Neutrophil (primary cell): ENCODE measurements at regions not wholly inside any gene's neighbourhood (a gene's known extent, or its start where the extent isn't known, plus 50 kb on each side); places are given as distances from the start of the nearest gene placed in this dataset.

Source experiments
- H3K27ac ChIP-seq: fragments of 200-600 bp; sonication (generic); 2 replicates; pipeline ENCODE4 v1.5.1; 2016; ENCODE audit warnings: mild to moderate bottlenecking, moderate library complexity
- H3K27me3 ChIP-seq: fragments of 200-600 bp; sonication (generic); 2 replicates; pipeline ENCODE4 v1.6.0; 2016; ENCODE audit warnings: mild to moderate bottlenecking
- H3K36me3 ChIP-seq: fragments of 200-600 bp; sonication (generic); 2 replicates; pipeline ENCODE4 v1.5.1; 2017
- H3K4me1 ChIP-seq, 2 experiments: fragments of 200-600 bp in 1 of 2; sonication (generic) in 1 of 2; 1 replicate in 1 of 2; 2 replicates in 1 of 2; pipeline versions ENCODE4 v1.5.1 to v1.6.1; 2013 to 2016; ENCODE audit warnings: low read depth in 1 of 2, low read length in 1 of 2, mild to moderate bottlenecking in 1 of 2, moderate library complexity in 1 of 2; ENCODE audit not compliant: control insufficient read depth in 1 of 2, insufficient read depth in 1 of 2
- H3K4me3 ChIP-seq, 2 experiments: fragments of 200-600 bp in 1 of 2; sonication (generic) in 1 of 2; 1 replicate in 1 of 2; 2 replicates in 1 of 2; pipeline ENCODE4 v1.5.1; 2013 to 2016; ENCODE audit warnings: low read depth in 1 of 2, low read length in 1 of 2, mild to moderate bottlenecking in 1 of 2, moderate library complexity in 1 of 2
- H3K9me3 ChIP-seq: fragments of 200-600 bp; sonication (generic); 2 replicates; pipeline ENCODE4 v1.5.1; 2016
- CTCF ChIP-seq: fragments of 200-600 bp; sonication (generic); IDR thresholded peaks from 2 replicates; pipeline ENCODE4 v1.5.1; 2016; ENCODE audit warnings: antibody characterized with exemption

- Histone ChIP-seq H3K4me3 (no peak overlapping the region), H3K9me3 (no peaks in the 10 kb centered on the region), H3K4me1 (no peaks in the 10 kb centered on the region), H3K27ac (no peak overlapping the region), H3K36me3 (no peaks in the 10 kb centered on the region), H3K27me3 (no peaks in the 10 kb centered on the region)
- TF ChIP-seq CTCF, result no peak
Observed at GRCh38 chr5:57598756-57599155, 116.1 kb upstream of the ACTBL2 start.

- Histone ChIP-seq H3K27me3 (no peaks in the 10 kb centered on the region), H3K4me1 (no peaks in the 10 kb centered on the region)
Observed at GRCh38 chr5:57598097-57598496, 115.5 kb upstream of the ACTBL2 start.

DNA sequence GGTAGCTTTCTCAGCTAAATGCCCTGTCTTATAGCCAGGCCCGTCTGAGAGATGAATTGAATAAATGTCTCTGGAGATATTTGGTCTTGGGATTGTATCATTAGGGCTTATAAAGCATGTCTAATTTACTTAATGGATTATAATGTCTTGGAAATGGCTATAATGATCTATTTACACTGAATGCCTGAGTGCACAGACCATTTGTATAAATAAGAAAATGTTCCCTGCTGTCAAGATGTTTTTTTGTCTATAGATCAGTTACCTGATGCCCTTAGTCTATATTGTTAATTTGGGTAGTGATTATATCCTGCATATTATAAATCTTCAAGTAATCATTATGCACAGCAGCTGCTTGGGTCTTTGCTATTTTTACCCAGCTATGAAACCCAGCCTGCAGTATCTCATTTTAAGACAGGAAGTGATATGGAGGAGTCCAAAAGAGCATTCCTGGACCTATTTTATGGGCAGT lies 112.9 kb upstream of the ACTBL2 start:
- no peaks in the 10 kb centered on the region for H3K27me3 ChIP-seq
- no peaks in the 10 kb centered on the region for H3K36me3 ChIP-seq
- no peak for TF ChIP-seq CTCF
- H3K9me3 ChIP-seq, result no peaks in the 10 kb centered on the region
- H3K4me1 ChIP-seq, result no peaks in the 10 kb centered on the region
- no peak overlapping the region for H3K27ac ChIP-seq
- H3K4me3 ChIP-seq, result no peak overlapping the region

More at GRCh38 chr5:57598097-57598496, 115.5 kb upstream of the ACTBL2 start:
- TF ChIP-seq CTCF, result no peak
- H3K27ac ChIP-seq, result no peak overlapping the region
- H3K9me3 ChIP-seq, result no peaks in the 10 kb centered on the region
- no peaks in the 10 kb centered on the region for H3K36me3 ChIP-seq
- no peak overlapping the region for H3K4me3 ChIP-seq

DNA sequence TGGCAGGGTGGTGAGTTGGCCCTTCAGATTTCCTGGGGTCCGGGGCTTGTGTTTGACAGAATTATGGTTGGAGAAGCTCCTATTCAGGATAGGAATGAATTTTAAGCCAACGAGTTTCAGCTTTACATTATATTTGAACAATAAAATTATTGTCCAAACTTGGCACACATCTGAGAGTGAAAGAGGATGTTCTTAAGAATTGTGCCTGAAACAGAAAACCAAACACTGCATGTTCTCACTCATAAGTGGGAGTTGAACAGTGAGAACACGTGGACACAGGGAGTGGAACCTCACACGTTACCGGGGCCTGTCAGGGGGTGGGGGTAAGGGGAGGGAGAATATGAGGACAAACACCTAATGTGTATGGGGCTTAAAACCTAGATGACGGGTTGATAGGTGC lies 111.8 kb upstream of the ACTBL2 start:
- TF ChIP-seq CTCF, result no peak
- no peaks in the 10 kb centered on the region for H3K9me3 ChIP-seq
- no peaks in the 10 kb centered on the region for H3K27me3 ChIP-seq
- no peaks in the 10 kb centered on the region for H3K36me3 ChIP-seq
- H3K4me3 ChIP-seq, result no peak overlapping the region
- H3K4me1 ChIP-seq, result no peaks in the 10 kb centered on the region
- no peak overlapping the region for H3K27ac ChIP-seq

DNA sequence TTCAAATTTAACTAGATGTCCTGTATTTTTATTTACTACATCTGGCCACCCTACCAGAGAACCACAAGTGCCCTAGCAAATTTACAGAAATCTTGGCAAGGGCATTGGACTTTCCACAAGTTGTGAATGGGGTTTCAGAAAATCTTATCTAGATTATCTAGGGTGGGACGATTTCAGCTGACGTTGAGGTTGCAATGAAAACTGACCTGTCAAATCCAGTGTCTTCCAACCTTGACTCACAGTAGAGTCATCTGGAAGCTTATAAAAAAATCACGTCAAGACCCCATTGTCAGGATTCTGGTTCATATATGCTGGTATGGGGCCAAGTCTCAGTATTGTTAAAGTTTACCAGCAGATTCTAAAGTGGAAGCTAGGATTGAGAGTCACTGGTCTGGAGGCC lies 109.6 kb upstream of the ACTBL2 start:
- H3K27ac ChIP-seq, result no peak overlapping the region
- TF ChIP-seq CTCF, result no peak
- H3K36me3 ChIP-seq, result no peaks in the 10 kb centered on the region
- H3K4me3 ChIP-seq, result no peak overlapping the region
- no peaks in the 10 kb centered on the region for H3K9me3 ChIP-seq
- no peaks in the 10 kb centered on the region for H3K27me3 ChIP-seq
- no peaks in the 10 kb centered on the region for H3K4me1 ChIP-seq

DNA sequence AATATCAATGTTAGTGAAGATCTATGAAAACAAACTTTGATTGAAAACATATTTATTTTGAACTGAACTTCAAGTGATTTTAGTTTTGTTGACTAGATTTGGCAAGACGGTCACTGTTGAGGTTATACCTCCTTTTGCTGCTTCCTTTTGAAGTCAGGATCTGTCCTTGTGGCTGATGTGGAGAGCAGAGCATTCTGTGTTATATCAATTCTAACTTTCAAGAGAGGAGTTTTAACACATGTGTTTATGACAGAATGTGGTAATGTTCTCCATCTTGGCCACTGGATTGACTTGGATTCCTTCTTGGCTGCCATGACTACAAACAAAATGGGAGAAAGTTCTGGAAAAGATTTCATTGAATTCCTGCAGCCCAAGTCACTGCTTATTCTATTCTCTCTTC lies 104.0 kb upstream of the ACTBL2 start:
- Histone ChIP-seq H3K9me3 (no peaks in the 10 kb centered on the region), H3K36me3 (no peaks in the 10 kb centered on the region), H3K4me3 (no peak overlapping the region), H3K27ac (no peak overlapping the region), H3K4me1 (no peaks in the 10 kb centered on the region), H3K27me3 (no peaks in the 10 kb centered on the region)
- TF ChIP-seq CTCF, result no peak
